Motor neuron (in vitro differentiated cells): ENCODE measurements at regions not wholly inside any gene's neighbourhood (a gene's known extent, or its start where the extent isn't known, plus 50 kb on each side); places are given as distances from the start of the nearest gene placed in this dataset.

Source experiments
- ATAC-seq, 8 experiments: fragments of 200-7000 bp; cut with Tn5 transposase; replicated peaks in 6 of 8; 2 replicates each; pipeline ENCODE4 v1.8.0; 2021; ENCODE audit warnings: mild to moderate bottlenecking in 8 of 8, moderate library complexity in 8 of 8
- H3K27ac ChIP-seq, 2 donors: fragments of 250-450 bp; sonication (Bioruptor Pico); 2 replicates each; pipeline ENCODE4 v1.9.0; 2021; ENCODE audit warnings: antibody characterized with exemption in 2 of 2, mild to moderate bottlenecking in 2 of 2, moderate library complexity in 1 of 2
- H3K4me1 ChIP-seq, 2 donors: fragments of 250-450 bp; sonication (Bioruptor Pico); replicated peaks in 1 of 2; 2 replicates each; pipeline ENCODE4 v1.6.1; 2021; ENCODE audit warnings: antibody characterized with exemption in 2 of 2, mild to moderate bottlenecking in 2 of 2, moderate library complexity in 1 of 2
- H3K4me3 ChIP-seq, 5 donors: fragments of 250-450 bp; sonication (Bioruptor Pico); 2 replicates each; pipeline ENCODE4 v1.9.0; 2021; ENCODE audit warnings: antibody characterized with exemption in 5 of 5, mild to moderate bottlenecking in 5 of 5, moderate library complexity in 4 of 5
- whole genome bisulfite sequencing, 10 experiments: fragments of 450-650 bp; shearing (Covaris generic); methylation state at CpG; one replicate each; pipeline ENCODE4 v1.0.0; 2022; 5-methylcytosine and 5-hydroxymethylcytosine counted together
- in situ Hi-C, 9 experiments: fragments of 400-800 bp; cut with MboI; loops; one replicate each; pipeline ENCODE4 v1.15.0; 2021; ENCODE audit warnings: low sequenced_read_pairs in 9 of 9, low pct_unique_long_range_greater_than_20kb in 2 of 9; ENCODE audit not compliant: unreplicated experiment in 9 of 9

- Histone ChIP-seq H3K4me1 (peaks cover 10 to 11% of the 10 kb centered on the region in 2 donors), H3K27ac (no peak overlapping the region), H3K4me3 (no peak overlapping the region)
- 50 to 80% (median 70%) methylated on average over 2 of the region's 11 CpGs; no CpG with 5 or more reads in 7 of the 10 experiments for WGBS, 10 experiments
- ATAC-seq: no peak
- in situ Hi-C loops: no loop called here
These were observed 76.0 kb upstream of the RNU6ATAC start for GRCh38 chr9:134240361-134240760.

- no peak for ATAC-seq
- in situ Hi-C loops: no loop called here
- Histone ChIP-seq H3K4me1 (peaks cover 4 to 5% of the 10 kb centered on the region in 2 donors), H3K27ac (no peak overlapping the region), H3K4me3 (no peak overlapping the region)
- 76 to 90% (median 86%) methylated on average over 3 to 9 of the region's 19 CpGs; no CpG with 5 or more reads in 7 of the 10 experiments for WGBS, 10 experiments
These were observed 78.3 kb upstream of the RNU6ATAC start for GRCh38 chr9:134242706-134243105.

DNA sequence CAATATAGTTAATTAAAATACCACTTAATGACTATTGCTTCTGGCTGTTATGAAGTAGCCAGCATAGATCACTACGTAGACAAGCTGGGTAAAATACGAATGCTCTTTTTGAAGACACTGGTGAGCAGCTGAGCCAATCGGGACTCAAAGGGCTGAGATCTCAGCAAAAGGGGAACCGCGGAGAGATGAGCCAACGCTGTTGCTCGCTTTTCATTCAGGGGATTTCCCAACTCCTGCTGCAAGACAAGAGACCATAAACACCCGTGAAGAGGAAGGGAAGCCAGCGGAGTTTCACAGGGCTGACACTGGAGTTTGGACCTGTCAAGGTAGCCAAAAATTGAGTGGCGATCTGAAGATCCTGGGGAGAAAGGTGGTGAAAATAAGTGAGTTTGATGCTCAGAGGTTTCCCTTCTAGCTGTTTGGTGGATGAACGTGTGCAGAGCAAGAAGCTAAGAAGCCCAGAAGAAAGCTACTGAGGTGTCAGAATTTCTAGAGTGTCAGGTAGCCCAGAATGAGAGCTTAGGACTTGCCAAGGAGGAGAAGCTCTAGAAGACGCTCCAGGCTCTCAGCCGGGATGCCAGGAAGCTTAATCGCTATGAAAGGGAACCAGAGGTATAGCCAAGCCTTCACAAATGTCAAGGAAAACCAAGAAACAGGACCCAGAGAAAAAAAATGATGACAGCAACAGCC is 79.6 kb upstream of the RNU6ATAC start:
- Histone ChIP-seq H3K4me3 (no peak overlapping the region), H3K27ac (no peak overlapping the region), H3K4me1 (peaks cover 4 to 5% of the 10 kb centered on the region in 2 donors)
- in situ Hi-C loops: no loop called here
- WGBS, 10 experiments: 0 to 100% (median 54%) methylated on average over 2 to 12 of the region's 14 CpGs; no CpG with 5 or more reads in 1 of the 10 experiments
- ATAC-seq: peak in 2 of 8 experiments; percentile 28 to 67

- Histone ChIP-seq H3K27ac (no peak overlapping the region), H3K4me3 (no peak overlapping the region), H3K4me1 (peaks cover under 1 to 5% of the 10 kb centered on the region in 2 donors)
- in situ Hi-C loops: no loop called here
- WGBS, 10 experiments: 56 to 100% (median 89%) methylated on average over 2 to 11 of the region's 11 CpGs; no CpG with 5 or more reads in 3 of the 10 experiments
- no peak for ATAC-seq
These were observed 80.8 kb upstream of the RNU6ATAC start for GRCh38 chr9:134245179-134245578.

DNA sequence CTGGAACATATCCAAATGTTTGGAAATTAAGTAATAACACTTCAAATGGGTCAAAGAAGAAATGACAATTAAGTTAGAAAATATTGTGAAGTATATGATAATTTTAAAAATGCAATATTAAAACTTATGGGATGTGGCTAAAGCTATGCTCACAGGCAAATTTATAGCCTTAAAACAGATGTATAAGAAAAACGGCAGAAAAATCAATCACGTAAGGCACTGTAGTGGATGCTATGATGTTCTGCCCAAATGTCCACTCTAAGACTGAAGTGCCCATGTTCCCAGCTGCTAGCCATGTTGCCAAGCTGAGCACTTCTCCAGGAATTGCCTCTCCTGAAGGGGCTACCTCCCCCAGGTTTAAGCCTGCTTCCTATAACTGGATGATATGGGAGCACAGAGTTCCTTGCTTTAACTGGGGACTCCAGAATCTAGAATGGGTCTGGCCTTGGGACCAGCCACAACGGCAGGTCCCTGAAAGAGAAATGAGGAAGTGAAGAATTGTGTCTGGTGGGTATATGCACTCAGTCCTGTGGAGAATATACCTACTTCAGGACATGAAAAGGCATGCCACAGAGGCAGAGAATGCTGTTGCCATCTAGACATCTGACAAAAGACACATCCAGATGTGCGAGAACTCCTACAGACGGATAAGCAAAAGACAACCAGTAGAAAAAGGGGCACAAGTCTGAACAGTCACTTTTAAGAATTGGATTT is 78.2 kb upstream of the RXRA start:
- Histone ChIP-seq H3K4me1 (peaks cover 19 to 27% of the 10 kb centered on the region in 2 donors), H3K27ac (no peak overlapping the region), H3K4me3 (no peak overlapping the region)
- ATAC-seq: no peak
- in situ Hi-C loops: no loop called here
- WGBS, 10 experiments: 25 to 100% (median 80%) methylated on average over 1 to 5 of the region's 5 CpGs; no CpG with 5 or more reads in 1 of the 10 experiments

GRCh38 chr9:134251296-134252069 is 74.8 kb upstream of the RXRA start:
- Histone ChIP-seq H3K4me1 (peaks cover 25 to 32% of the 10 kb centered on the region in 2 donors), H3K27ac (peak overlapping the region; percentile 48 to 65), H3K4me3 (no peak overlapping the region)
- ATAC-seq: peak; percentile 38 to 91 (median 87)
- 0 to 60% (median 44%) methylated on average over 2 to 12 of the region's 33 CpGs; no CpG with 5 or more reads in 4 of the 10 experiments for WGBS, 10 experiments
- in situ Hi-C loops: no loop called here

- peaks cover 25 to 39% of the 10 kb centered on the region in 2 donors for H3K4me1 ChIP-seq
- 0 to 100% (median 70%) methylated on average over 1 to 10 of the region's 23 CpGs; no CpG with 5 or more reads in 6 of the 10 experiments for WGBS, 10 experiments
- no peak overlapping the region for H3K4me3 ChIP-seq
- no peak overlapping the region for H3K27ac ChIP-seq
- peak in 5 of 8 experiments; percentile 69 to 77 (median 73) for ATAC-seq
- in situ Hi-C loops: no loop called here
These were observed 74.0 kb upstream of the RXRA start for GRCh38 chr9:134252084-134252830.

- Histone ChIP-seq H3K4me3 (no peak overlapping the region), H3K27ac (no peak overlapping the region), H3K4me1 (peaks cover 25 to 41% of the 10 kb centered on the region in 2 donors)
- ATAC-seq: no peak
- 0 to 85% (median 48%) methylated on average over 2 to 4 of the region's 4 CpGs for WGBS, 10 experiments
- in situ Hi-C loops: no loop called here
These were observed 72.5 kb upstream of the RXRA start for GRCh38 chr9:134253606-134254205.

- in situ Hi-C loops: no loop called here
- no peak overlapping the region for H3K4me3 ChIP-seq
- no peak for ATAC-seq
- H3K4me1 ChIP-seq: peaks cover 4 to 15% of the 10 kb centered on the region in 2 donors
- whole genome bisulfite sequencing, 10 experiments: 80 to 100% (median 100%) methylated on average over 2 to 6 of the region's 10 CpGs; no CpG with 5 or more reads in 6 of the 10 experiments
- no peak overlapping the region for H3K27ac ChIP-seq
These were observed 67.9 kb upstream of the RXRA start for GRCh38 chr9:134258332-134258731.

DNA sequence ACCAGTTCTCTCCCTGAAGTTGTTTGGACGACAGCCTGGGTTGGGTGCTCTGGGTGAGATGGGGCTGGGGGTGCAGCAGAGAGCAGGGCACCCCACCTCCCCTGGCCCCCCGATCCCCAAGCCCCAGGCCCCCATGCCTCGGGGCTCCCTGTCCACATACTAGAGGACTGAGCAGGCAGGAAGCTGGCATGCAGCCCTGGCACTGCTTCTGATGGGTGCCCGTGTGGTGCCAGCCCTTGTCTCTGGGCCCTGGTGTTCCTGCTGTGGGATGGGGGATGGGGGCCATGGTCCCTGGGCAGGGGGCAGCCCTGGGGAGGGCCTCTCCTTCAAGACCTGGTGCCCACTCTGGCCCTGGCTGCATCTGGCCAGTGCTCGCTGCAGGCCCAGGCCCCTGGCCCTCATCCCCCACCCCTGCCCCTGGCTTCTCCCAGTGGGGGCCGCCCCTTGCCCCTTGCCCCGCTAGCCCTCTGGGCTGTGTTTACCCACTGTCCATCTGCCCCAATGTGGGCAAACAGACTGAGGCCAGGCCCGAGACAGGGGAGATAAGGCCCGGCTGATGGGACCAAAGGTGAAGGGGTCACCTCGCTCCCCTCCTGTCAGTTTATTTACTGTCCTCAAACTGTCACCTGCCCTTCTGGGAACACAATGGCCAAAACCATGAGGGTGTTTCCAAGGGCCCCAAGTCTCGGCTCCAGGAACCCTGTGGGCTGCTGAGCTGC is 67.3 kb upstream of the RXRA start:
- no peak for ATAC-seq
- WGBS, 10 experiments: 70% methylated on average over 2 of the region's 11 CpGs; no CpG with 5 or more reads in 9 of the 10 experiments
- Histone ChIP-seq H3K4me3 (no peak overlapping the region), H3K27ac (no peak overlapping the region), H3K4me1 (peaks cover 7 to 16% of the 10 kb centered on the region in 2 donors)
- in situ Hi-C loops: no loop called here

DNA sequence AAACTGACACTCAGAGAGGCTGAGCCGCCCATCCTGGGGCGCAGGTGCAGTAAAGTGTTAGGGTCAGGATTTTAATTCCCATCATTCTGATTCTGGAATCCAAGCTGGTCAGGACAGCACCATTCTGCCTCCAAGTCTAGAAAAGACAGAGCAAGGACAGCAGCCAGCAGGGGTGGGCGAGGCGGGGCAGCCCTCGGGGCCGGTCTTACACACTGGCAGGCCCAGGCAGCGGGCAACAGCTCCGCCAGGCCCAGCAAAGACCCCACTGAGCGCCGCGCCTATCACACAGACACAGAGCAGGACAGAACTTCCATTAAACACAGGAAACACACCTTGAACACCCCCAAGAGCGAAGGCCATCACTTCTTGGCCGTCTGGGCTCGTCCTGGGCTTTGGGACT is 66.5 kb upstream of the RXRA start:
- ATAC-seq: no peak
- WGBS, 10 experiments: 74 to 96% (median 82%) methylated on average over 3 to 11 of the region's 14 CpGs; no CpG with 5 or more reads in 7 of the 10 experiments
- peaks cover 7 to 16% of the 10 kb centered on the region in 2 donors for H3K4me1 ChIP-seq
- in situ Hi-C loops: no loop called here
- H3K4me3 ChIP-seq: no peak overlapping the region
- no peak overlapping the region for H3K27ac ChIP-seq
